Gastrocnemius medialis (tissue), 4 donors: ENCODE measurements at regions not wholly inside any gene's neighbourhood (a gene's known extent, or its start where the extent isn't known, plus 50 kb on each side); places are given as distances from the start of the nearest gene placed in this dataset.

Source experiments
- ATAC-seq, 2 donors: fragments of 150-250 bp; one replicate each; pipeline ENCODE4 v1.9.1; 2016
- DNase-seq, 2 donors: peaks; one replicate each; pipeline ENCODE4 v3.0.0-alpha.2; 2019
- H3K27ac ChIP-seq, 4 donors: fragments of 200-600 bp; sonication (generic); 1 replicate in 1 of 4; 2 replicates in 3 of 4; pipeline ENCODE4 v1.5.1; 2016 to 2018; ENCODE audit warnings: mild to moderate bottlenecking in 2 of 4, moderate library complexity in 1 of 4
- H3K27me3 ChIP-seq, 3 donors: fragments of 200-600 bp; sonication (generic) in 2 of 3; 1 replicate in 1 of 3; 2 replicates in 2 of 3; pipeline versions ENCODE4 v1.5.1 to v1.6.0; 2016 to 2019; ENCODE audit warnings: mild to moderate bottlenecking in 1 of 3, moderate library complexity in 1 of 3
- H3K36me3 ChIP-seq, 2 donors: fragments of 200-600 bp; sonication (generic) in 1 of 2; one replicate each; pipeline ENCODE4 v1.5.1; 2017 to 2018
- H3K4me1 ChIP-seq, 2 donors: fragments of 200-600 bp; sonication (generic) in 1 of 2; one replicate each; pipeline ENCODE4 v1.5.1; 2016 to 2017; ENCODE audit warnings: mild to moderate bottlenecking in 2 of 2
- H3K4me3 ChIP-seq, 4 donors: fragments of 200-600 bp; sonication (generic) in 3 of 4; 1 replicate in 1 of 4; 2 replicates in 3 of 4; pipeline ENCODE4 v1.5.1; 2016 to 2019; ENCODE audit warnings: mild to moderate bottlenecking in 2 of 4
- H3K9me3 ChIP-seq, 3 donors: fragments of 200-600 bp; sonication (generic) in 2 of 3; 1 replicate in 1 of 3; 2 replicates in 2 of 3; pipeline ENCODE4 v1.5.1; 2016 to 2019
- POLR2A ChIP-seq, 2 donors: fragments of 450-650 bp; IDR thresholded peaks; one replicate each; pipeline ENCODE4 v1.6.1; 2017; ENCODE audit warnings: antibody characterized with exemption in 2 of 2, mild to moderate bottlenecking in 2 of 2, moderate library complexity in 2 of 2
- in situ Hi-C, 4 donors: fragments of 200-750 bp; cut with MboI; loops; one replicate each; pipeline versions ENCODE4 v1.15.0 to v1.8.0; 2017; ENCODE audit warnings: low sequenced_read_pairs in 4 of 4
- intact Hi-C: fragments of 100-400 bp; cut with DNase I; formaldehyde crosslinking; loops from one replicate; pipeline ENCODE4 v1.15.1; 2023; ENCODE audit warnings: low total_unique reads
- TF ChIP-seq, protein P1 (sequence below), 5 experiments: fragments of 450-650 bp in 3 of 5; fragments of 200-600 bp in 2 of 5; sonication (generic) in 2 of 5; IDR thresholded peaks in 4 of 5; conservative IDR thresholded peaks in 1 of 5; 1 replicate in 4 of 5; 2 replicates in 1 of 5; pipeline ENCODE4 v1.5.1; 2016 to 2019; ENCODE audit warnings: antibody characterized with exemption in 5 of 5, mild to moderate bottlenecking in 3 of 5, moderate library complexity in 3 of 5

DNA sequence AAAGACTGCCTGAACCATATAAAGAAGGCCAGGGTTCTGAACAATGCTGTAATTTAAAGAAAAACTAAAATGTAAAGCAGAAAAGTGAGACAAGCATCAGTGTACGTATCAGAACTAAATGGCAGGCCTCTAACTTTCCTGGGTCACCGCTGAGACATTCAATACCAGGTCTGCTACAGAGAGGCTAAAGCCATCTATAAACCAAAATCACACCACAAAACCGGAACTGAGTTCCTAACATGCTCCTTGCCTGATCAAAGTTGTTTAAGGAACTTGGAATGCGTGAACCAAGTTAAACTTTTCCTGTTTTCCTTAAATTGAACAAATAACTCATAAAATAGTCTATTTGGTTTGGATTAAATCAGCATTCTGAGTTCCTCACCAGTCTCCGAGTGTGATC is 55.3 kb upstream of the TECRL start:
- Histone ChIP-seq H3K27me3 (no peaks in the 10 kb centered on the region), H3K36me3 (no peaks in the 10 kb centered on the region), H3K27ac (no peak overlapping the region), H3K4me1 (no peaks in the 10 kb centered on the region), H3K4me3 (no peak overlapping the region), H3K9me3 (no peaks in the 10 kb centered on the region)
- DNase-seq (no peak), ATAC-seq (no peak)
- intact Hi-C loops (no loop called here), in situ Hi-C loops (no loop called here)
- TF ChIP-seq, protein P1, sequence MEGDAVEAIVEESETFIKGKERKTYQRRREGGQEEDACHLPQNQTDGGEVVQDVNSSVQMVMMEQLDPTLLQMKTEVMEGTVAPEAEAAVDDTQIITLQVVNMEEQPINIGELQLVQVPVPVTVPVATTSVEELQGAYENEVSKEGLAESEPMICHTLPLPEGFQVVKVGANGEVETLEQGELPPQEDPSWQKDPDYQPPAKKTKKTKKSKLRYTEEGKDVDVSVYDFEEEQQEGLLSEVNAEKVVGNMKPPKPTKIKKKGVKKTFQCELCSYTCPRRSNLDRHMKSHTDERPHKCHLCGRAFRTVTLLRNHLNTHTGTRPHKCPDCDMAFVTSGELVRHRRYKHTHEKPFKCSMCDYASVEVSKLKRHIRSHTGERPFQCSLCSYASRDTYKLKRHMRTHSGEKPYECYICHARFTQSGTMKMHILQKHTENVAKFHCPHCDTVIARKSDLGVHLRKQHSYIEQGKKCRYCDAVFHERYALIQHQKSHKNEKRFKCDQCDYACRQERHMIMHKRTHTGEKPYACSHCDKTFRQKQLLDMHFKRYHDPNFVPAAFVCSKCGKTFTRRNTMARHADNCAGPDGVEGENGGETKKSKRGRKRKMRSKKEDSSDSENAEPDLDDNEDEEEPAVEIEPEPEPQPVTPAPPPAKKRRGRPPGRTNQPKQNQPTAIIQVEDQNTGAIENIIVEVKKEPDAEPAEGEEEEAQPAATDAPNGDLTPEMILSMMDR (IDR thresholded peaks at IDR 0.05 in 4 of 5, conservative IDR thresholded peaks at IDR 0.05 in 1 of 5) = no peak
- no peak for TF ChIP-seq POLR2A (IDR thresholded peaks at IDR 0.05)
